Neural cell (in vitro differentiated cells): ENCODE measurements at regions not wholly inside any gene's neighbourhood (a gene's known extent, or its start where the extent isn't known, plus 50 kb on each side); places are given as distances from the start of the nearest gene placed in this dataset.

Source experiments
- H2AFZ ChIP-seq: fragments of 200-600, 300-800 bp; sonication (generic), shearing (Covaris generic); 2 replicates; pipeline ENCODE4 v1.6.0; 2014; ENCODE audit warnings: low read depth, mild to moderate bottlenecking, antibody characterized with exemption, low read length, moderate library complexity
- H3F3A ChIP-seq: fragments of 200-600 bp; shearing (Covaris generic); 2 replicates; pipeline ENCODE4 v1.6.1; 2016; ENCODE audit warnings: mild to moderate bottlenecking, moderate library complexity, mixed read lengths, antibody characterized with exemption, low read length; ENCODE audit not compliant: insufficient read depth, poor library complexity, severe bottlenecking
- H3K27ac ChIP-seq: fragments of 200-600, 300-800 bp; sonication (generic), shearing (Covaris generic); 2 replicates; pipeline ENCODE4 v1.5.1; 2014; ENCODE audit warnings: mild to moderate bottlenecking, low read length, moderate library complexity
- H3K27me3 ChIP-seq: fragments of 300-800, 200-600 bp; sonication (generic), shearing (Covaris generic); 2 replicates; pipeline ENCODE4 v1.6.0; 2014; ENCODE audit warnings: mild to moderate bottlenecking, low read depth, low read length, moderate library complexity; ENCODE audit not compliant: insufficient read depth
- H3K36me3 ChIP-seq: fragments of 300-800, 200-600 bp; sonication (generic), shearing (Covaris generic); 2 replicates; pipeline ENCODE4 v1.5.1; 2014; ENCODE audit warnings: mild to moderate bottlenecking, antibody characterized with exemption, low read length, moderate library complexity; ENCODE audit not compliant: insufficient read depth
- H3K4me2 ChIP-seq: fragments of 300-800, 200-600 bp; sonication (generic), shearing (Covaris generic); 2 replicates; pipeline ENCODE4 v1.6.0; 2014; ENCODE audit warnings: mild to moderate bottlenecking, low read length
- H3K4me3 ChIP-seq: fragments of 300-800, 200-600 bp; sonication (generic), shearing (Covaris generic); 2 replicates; pipeline ENCODE4 v1.5.1; 2014; ENCODE audit warnings: mild to moderate bottlenecking, low read length, moderate library complexity
- H3K79me2 ChIP-seq: fragments of 200-600 bp; shearing (Covaris generic); replicated peaks from 2 replicates; pipeline ENCODE4 v1.6.0; 2014; ENCODE audit warnings: mild to moderate bottlenecking, low read length, moderate library complexity; ENCODE audit not compliant: insufficient read depth
- H3K9ac ChIP-seq: fragments of 300-800, 200-600 bp; sonication (generic), shearing (Covaris generic); 2 replicates; pipeline ENCODE4 v1.6.1; 2016; ENCODE audit warnings: mild to moderate bottlenecking, low read length, mixed read lengths
- H3K9me2 ChIP-seq: fragments of 200-600 bp; shearing (Covaris generic); 2 replicates; pipeline ENCODE4 v1.6.1; 2016; ENCODE audit warnings: mild to moderate bottlenecking, low read length, mixed read lengths; ENCODE audit not compliant: insufficient read depth
- H3K9me3 ChIP-seq: fragments of 200-600, 300-800 bp; sonication (generic), shearing (Covaris generic); 2 replicates; pipeline ENCODE4 v1.6.1; 2016; ENCODE audit warnings: mild to moderate bottlenecking, mixed run types, low read length, moderate library complexity, mixed read lengths
- H4K20me1 ChIP-seq: fragments of 200-600 bp; shearing (Covaris generic); 2 replicates; pipeline ENCODE4 v1.6.1; 2016; ENCODE audit warnings: mild to moderate bottlenecking, mixed run types; ENCODE audit not compliant: insufficient read depth
- EP300 ChIP-seq: fragments of 450-650 bp; conservative IDR thresholded peaks from 2 replicates; pipeline ENCODE4 v1.6.1; 2014; ENCODE audit warnings: antibody characterized with exemption, mild to moderate bottlenecking, moderate library complexity; ENCODE audit not compliant: poor library complexity, severe bottlenecking
- EZH2 ChIP-seq: fragments of 200-600, 300-800 bp; shearing (Covaris generic), sonication (generic); IDR thresholded peaks from 2 replicates; pipeline ENCODE4 v1.6.1; 2014; ENCODE audit warnings: antibody characterized with exemption, low read length, borderline replicate concordance, mild to moderate bottlenecking; ENCODE audit not compliant: insufficient read depth, poor library complexity, severe bottlenecking
- MXI1 ChIP-seq: fragments of 450-650 bp; conservative IDR thresholded peaks from 2 replicates; pipeline ENCODE4 v1.6.1; 2014; ENCODE audit warnings: antibody characterized with exemption, mild to moderate bottlenecking; ENCODE audit not compliant: poor library complexity, severe bottlenecking
- POLR2AphosphoS5 ChIP-seq: IDR thresholded peaks from 2 replicates; pipeline ENCODE4 v1.6.1; 2012
- RAD21 ChIP-seq: fragments of 450-650 bp; conservative IDR thresholded peaks from 2 replicates; pipeline ENCODE4 v1.6.1; 2014; ENCODE audit warnings: antibody characterized with exemption, mild to moderate bottlenecking, moderate library complexity
- SMC3 ChIP-seq: fragments of 450-650 bp; conservative IDR thresholded peaks from 2 replicates; pipeline ENCODE4 v1.6.1; 2014; ENCODE audit warnings: antibody characterized with exemption, mild to moderate bottlenecking, moderate library complexity; ENCODE audit not compliant: poor library complexity
- TAF1 ChIP-seq: IDR thresholded peaks from 2 replicates; pipeline ENCODE4 v1.6.1; 2012; ENCODE audit warnings: low read depth
- TF ChIP-seq, protein P1 (sequence below): fragments of 450-650 bp; IDR thresholded peaks from 2 replicates; pipeline ENCODE4 v1.5.1; 2014; ENCODE audit warnings: antibody characterized with exemption, mild to moderate bottlenecking, moderate library complexity; ENCODE audit not compliant: poor library complexity, severe bottlenecking
- TF ChIP-seq, protein P2 (sequence below): IDR thresholded peaks from 2 replicates; pipeline ENCODE4 v1.6.1; 2012; ENCODE audit warnings: borderline replicate concordance

DNA sequence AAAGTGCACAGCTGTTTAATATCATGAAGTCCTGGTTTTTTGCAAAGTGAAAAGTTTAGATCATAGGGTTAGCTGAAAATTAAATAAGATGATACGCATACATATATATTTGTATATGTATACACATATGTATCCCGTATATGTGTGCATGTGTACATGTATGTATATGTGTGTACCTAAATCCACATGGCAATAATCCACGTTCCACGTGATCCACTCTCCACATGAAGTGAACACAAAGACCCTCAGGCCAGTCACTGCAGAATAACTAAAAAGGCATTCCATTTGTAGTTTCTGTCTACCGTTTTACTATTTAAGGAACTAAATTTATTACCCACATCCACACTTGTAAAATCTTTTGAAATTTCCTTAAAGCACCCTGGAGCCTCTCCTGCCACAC, 294.9 kb downstream of the FOXA2 start:
- H4K20me1 ChIP-seq, result no peaks in the 10 kb centered on the region

DNA sequence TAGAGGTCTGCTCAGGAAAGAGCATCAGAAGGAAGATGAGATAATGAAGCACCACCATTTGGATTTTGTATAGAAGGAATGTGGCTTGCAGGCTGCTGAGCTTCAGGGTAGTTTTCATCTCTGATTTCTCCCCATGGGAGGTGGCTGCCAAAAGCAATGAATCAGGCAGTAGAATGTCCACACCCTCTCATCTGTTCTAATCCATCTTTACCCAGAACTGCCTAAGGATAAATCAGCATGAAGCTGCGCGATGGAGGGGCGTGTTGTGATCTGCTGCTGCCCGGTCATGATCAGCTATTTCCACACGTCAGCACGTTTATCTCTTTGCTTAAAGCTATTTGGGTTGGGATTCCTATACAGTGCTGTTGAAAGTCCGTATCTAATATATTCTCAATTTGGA, 295.4 kb downstream of the FOXA2 start:
- Histone ChIP-seq H3F3A (no peaks in the 10 kb centered on the region), H3K36me3 (no peaks in the 10 kb centered on the region), H3K9me3 (no peaks in the 10 kb centered on the region), H3K4me2 (no peak overlapping the region), H3K4me3 (no peak overlapping the region), H3K9me2 (no peaks in the 10 kb centered on the region), H3K27me3 (no peaks in the 10 kb centered on the region), H2AFZ (no peak overlapping the region), H3K27ac (no peak overlapping the region), H3K79me2 (no peaks in the 10 kb centered on the region), H3K9ac (no peak overlapping the region), H4K20me1 (no peaks in the 10 kb centered on the region)
- no peak for TF ChIP-seq SMC3
- TF ChIP-seq EZH2, result no peak
- no peak for TF ChIP-seq TAF1
- no peak for TF ChIP-seq MXI1
- TF ChIP-seq, protein P1, sequence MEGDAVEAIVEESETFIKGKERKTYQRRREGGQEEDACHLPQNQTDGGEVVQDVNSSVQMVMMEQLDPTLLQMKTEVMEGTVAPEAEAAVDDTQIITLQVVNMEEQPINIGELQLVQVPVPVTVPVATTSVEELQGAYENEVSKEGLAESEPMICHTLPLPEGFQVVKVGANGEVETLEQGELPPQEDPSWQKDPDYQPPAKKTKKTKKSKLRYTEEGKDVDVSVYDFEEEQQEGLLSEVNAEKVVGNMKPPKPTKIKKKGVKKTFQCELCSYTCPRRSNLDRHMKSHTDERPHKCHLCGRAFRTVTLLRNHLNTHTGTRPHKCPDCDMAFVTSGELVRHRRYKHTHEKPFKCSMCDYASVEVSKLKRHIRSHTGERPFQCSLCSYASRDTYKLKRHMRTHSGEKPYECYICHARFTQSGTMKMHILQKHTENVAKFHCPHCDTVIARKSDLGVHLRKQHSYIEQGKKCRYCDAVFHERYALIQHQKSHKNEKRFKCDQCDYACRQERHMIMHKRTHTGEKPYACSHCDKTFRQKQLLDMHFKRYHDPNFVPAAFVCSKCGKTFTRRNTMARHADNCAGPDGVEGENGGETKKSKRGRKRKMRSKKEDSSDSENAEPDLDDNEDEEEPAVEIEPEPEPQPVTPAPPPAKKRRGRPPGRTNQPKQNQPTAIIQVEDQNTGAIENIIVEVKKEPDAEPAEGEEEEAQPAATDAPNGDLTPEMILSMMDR, result no peak
- TF ChIP-seq EP300, result no peak
- TF ChIP-seq POLR2AphosphoS5, result no peak
- TF ChIP-seq RAD21, result no peak
- TF ChIP-seq, protein P2, sequence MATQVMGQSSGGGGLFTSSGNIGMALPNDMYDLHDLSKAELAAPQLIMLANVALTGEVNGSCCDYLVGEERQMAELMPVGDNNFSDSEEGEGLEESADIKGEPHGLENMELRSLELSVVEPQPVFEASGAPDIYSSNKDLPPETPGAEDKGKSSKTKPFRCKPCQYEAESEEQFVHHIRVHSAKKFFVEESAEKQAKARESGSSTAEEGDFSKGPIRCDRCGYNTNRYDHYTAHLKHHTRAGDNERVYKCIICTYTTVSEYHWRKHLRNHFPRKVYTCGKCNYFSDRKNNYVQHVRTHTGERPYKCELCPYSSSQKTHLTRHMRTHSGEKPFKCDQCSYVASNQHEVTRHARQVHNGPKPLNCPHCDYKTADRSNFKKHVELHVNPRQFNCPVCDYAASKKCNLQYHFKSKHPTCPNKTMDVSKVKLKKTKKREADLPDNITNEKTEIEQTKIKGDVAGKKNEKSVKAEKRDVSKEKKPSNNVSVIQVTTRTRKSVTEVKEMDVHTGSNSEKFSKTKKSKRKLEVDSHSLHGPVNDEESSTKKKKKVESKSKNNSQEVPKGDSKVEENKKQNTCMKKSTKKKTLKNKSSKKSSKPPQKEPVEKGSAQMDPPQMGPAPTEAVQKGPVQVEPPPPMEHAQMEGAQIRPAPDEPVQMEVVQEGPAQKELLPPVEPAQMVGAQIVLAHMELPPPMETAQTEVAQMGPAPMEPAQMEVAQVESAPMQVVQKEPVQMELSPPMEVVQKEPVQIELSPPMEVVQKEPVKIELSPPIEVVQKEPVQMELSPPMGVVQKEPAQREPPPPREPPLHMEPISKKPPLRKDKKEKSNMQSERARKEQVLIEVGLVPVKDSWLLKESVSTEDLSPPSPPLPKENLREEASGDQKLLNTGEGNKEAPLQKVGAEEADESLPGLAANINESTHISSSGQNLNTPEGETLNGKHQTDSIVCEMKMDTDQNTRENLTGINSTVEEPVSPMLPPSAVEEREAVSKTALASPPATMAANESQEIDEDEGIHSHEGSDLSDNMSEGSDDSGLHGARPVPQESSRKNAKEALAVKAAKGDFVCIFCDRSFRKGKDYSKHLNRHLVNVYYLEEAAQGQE, result no peak

More for the DNA sequence above, 294.9 kb downstream of the FOXA2 start:
- Histone ChIP-seq H3K36me3 (no peaks in the 10 kb centered on the region), H3K79me2 (no peaks in the 10 kb centered on the region), H3K27ac (no peak overlapping the region), H3K27me3 (no peaks in the 10 kb centered on the region), H2AFZ (no peak overlapping the region), H3K9ac (no peak overlapping the region), H3K9me3 (no peaks in the 10 kb centered on the region), H3K4me2 (no peak overlapping the region), H3F3A (no peaks in the 10 kb centered on the region), H3K4me3 (no peak overlapping the region), H3K9me2 (no peaks in the 10 kb centered on the region)
- TF ChIP-seq, protein P1, result no peak
- TF ChIP-seq POLR2AphosphoS5, result no peak
- no peak for TF ChIP-seq SMC3
- TF ChIP-seq EP300, result no peak
- no peak for TF ChIP-seq TAF1
- no peak for TF ChIP-seq MXI1
- TF ChIP-seq, protein P2, result no peak
